ENCODE measurements at regions not wholly inside any gene's neighbourhood (a gene's known extent, or its start where the extent isn't known, plus 50 kb on each side); places are given as distances from the start of the nearest gene placed in this dataset.

DNA sequence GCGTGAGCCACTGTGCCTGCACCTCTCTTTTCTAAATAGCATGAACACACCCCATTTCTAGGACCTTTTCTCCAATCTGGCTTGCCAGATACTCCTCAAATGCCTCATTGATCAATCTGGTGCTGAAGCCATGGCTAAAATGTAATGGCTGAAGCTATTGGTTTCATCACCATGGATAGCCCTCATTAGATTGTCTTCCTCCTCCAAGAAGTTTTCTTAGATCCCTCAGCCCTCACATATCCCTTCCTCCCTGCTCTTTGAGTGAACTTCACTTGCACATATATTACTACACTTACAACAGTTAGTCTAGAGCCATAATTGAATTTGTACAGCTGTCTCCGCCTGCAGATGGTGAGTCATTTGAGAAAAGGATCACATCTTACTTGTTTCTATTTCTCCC lies 77.9 kb upstream of the TOX3 start:
- Histone ChIP-seq H3K27ac (no peak overlapping the region), H3K27me3 (no peaks in the 10 kb centered on the region), H3K9me3 (no peaks in the 10 kb centered on the region), H3K36me3 (no peaks in the 10 kb centered on the region), H3K4me3 (no peak overlapping the region), H3K4me1 (no peaks in the 10 kb centered on the region)
- intact Hi-C loops (cut with DNase I; ENCODE audit: low total_unique reads) (no loop called here), in situ Hi-C loops (cut with MboI; ENCODE audit: low pct_ligation_motif_present in 1 of 4, low pct_unique_long_range_greater_than_20kb in 1 of 4, low sequenced_read_pairs in 3 of 4) (no loop called here)
- 65 to 100% methylated on average over 2 of the region's 2 CpGs for WGBS, 2 donors (ENCODE audit: low coverage in 1 of 2)
- DNase-seq, result no peak
- TF ChIP-seq POLR2AphosphoS5 (IDR thresholded peaks at IDR 0.05) (no peak), EP300 (IDR thresholded peaks at IDR 0.05; ENCODE audit: low read depth) (no peak), POLR2A (IDR thresholded peaks at IDR 0.05) (no peak)
- TF ChIP-seq, protein P1, sequence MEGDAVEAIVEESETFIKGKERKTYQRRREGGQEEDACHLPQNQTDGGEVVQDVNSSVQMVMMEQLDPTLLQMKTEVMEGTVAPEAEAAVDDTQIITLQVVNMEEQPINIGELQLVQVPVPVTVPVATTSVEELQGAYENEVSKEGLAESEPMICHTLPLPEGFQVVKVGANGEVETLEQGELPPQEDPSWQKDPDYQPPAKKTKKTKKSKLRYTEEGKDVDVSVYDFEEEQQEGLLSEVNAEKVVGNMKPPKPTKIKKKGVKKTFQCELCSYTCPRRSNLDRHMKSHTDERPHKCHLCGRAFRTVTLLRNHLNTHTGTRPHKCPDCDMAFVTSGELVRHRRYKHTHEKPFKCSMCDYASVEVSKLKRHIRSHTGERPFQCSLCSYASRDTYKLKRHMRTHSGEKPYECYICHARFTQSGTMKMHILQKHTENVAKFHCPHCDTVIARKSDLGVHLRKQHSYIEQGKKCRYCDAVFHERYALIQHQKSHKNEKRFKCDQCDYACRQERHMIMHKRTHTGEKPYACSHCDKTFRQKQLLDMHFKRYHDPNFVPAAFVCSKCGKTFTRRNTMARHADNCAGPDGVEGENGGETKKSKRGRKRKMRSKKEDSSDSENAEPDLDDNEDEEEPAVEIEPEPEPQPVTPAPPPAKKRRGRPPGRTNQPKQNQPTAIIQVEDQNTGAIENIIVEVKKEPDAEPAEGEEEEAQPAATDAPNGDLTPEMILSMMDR (IDR thresholded peaks at IDR 0.05), result no peak

DNA sequence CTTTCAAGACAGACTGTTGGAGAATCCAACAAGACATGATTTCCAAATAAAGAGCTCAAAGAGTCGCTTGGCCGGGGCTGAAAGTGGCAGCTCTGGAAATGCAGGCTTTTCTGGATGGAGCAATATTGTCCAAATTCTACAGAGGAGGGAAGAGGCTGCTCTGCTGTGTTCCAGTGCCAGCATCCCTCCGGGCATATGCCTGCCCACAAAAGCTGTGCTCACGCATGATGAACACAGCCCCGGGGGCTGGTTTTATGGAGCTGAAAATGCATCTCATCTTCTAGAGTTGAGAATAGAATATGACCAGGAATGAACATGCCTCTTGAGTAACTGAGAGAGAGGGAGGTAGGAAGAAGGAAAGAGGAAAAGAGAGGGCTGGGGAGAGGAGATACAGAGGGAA lies 74.7 kb upstream of the TOX3 start:
- no peak overlapping the region for H3K4me3 ChIP-seq
- TF ChIP-seq POLR2AphosphoS5 (IDR thresholded peaks at IDR 0.05) (no peak), EP300 (IDR thresholded peaks at IDR 0.05; ENCODE audit: low read depth) (no peak), POLR2A (IDR thresholded peaks at IDR 0.05) (no peak)
- TF ChIP-seq, protein P1 (IDR thresholded peaks at IDR 0.05), result no peak
- no peaks in the 10 kb centered on the region for H3K36me3 ChIP-seq
- no peaks in the 10 kb centered on the region for H3K4me1 ChIP-seq
- H3K27me3 ChIP-seq, result no peaks in the 10 kb centered on the region
- WGBS, 2 donors (ENCODE audit: low coverage in 1 of 2), result 85% methylated on average over 5 of the region's 5 CpGs; no CpG with 5 or more reads in 1 of the 2 donors
- DNase-seq, result no peak
- H3K9me3 ChIP-seq, result no peaks in the 10 kb centered on the region
- intact Hi-C loops (cut with DNase I; ENCODE audit: low total_unique reads) (no loop called here), in situ Hi-C loops (cut with MboI; ENCODE audit: low pct_ligation_motif_present in 1 of 4, low pct_unique_long_range_greater_than_20kb in 1 of 4, low sequenced_read_pairs in 3 of 4) (no loop called here)
- no peak overlapping the region for H3K27ac ChIP-seq

DNA sequence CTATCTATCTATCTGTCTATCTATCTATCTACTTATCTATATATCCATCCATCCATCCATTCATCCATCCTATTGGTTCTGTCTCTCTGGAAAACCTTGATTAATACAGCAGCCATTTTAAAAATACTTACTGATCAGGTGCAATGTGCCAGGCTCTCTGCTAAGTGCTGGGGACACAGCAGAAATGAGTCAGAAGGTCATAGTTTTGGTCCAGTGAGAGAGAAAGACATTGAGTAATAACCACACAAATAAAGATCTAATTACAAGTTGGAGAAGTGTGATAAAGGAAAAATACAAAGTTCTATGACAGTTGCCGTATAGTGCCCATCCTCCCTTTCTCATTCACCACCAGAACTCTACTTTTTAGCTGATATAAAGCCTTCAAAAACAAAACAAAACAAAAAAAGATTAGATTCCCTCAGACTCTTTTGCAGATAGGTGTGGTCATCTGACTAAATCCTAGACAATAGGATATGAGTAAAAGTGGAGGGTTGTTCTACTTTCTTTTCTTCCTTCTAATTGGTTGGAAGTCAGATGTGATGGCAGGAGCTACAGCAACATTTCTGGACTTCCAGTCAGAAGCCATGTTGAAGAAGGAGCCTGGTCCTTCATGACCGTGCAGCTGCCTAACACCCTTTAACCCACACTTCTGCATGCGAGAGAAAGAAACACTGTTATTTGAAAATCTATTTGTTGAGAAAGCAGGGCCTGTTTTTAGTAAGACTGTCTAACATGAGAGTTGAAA lies 72.0 kb upstream of the TOX3 start:
- H3K36me3 ChIP-seq, result no peaks in the 10 kb centered on the region
- WGBS, 2 donors (ENCODE audit: low coverage in 1 of 2), result 79 to 86% methylated on average over 3 of the region's 3 CpGs
- intact Hi-C loops (cut with DNase I; ENCODE audit: low total_unique reads), result no loop called here

DNA sequence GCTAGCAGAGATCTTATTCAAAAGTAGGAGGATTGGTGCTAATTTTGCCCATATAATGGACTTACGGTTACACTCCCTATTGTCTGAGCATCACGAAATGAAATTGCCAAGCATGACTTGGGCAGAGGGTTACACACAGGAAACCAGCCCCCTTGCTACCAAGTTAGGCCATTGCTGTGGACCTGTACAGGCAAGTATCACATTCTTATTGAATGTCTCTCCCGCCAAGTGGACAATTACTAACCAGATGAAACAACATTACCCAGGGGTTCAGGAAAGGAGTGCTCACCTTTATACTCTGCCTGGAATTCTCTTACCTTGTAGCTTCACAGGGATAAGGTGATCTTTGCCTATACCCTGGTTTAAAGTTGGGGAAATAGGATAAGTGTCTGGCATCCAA lies 70.6 kb upstream of the TOX3 start:
- no peaks in the 10 kb centered on the region for H3K36me3 ChIP-seq
- in situ Hi-C loops (cut with MboI; ENCODE audit: low pct_ligation_motif_present in 1 of 4, low pct_unique_long_range_greater_than_20kb in 1 of 4, low sequenced_read_pairs in 3 of 4), result no loop called here
- H3K27ac ChIP-seq, result no peak overlapping the region
- no peaks in the 10 kb centered on the region for H3K27me3 ChIP-seq
- H3K9me3 ChIP-seq, result no peaks in the 10 kb centered on the region
- no peak for DNase-seq
- WGBS, 2 donors (ENCODE audit: low coverage in 1 of 2), result 62 to 67% methylated on average over 3 of the region's 3 CpGs
- intact Hi-C loops (cut with DNase I; ENCODE audit: low total_unique reads), result no loop called here
- H3K4me3 ChIP-seq, result no peak overlapping the region
- no peaks in the 10 kb centered on the region for H3K4me1 ChIP-seq
- TF ChIP-seq POLR2A (IDR thresholded peaks at IDR 0.05) (no peak), EP300 (IDR thresholded peaks at IDR 0.05; ENCODE audit: low read depth) (no peak), POLR2AphosphoS5 (IDR thresholded peaks at IDR 0.05) (no peak)
- TF ChIP-seq, protein P1 (IDR thresholded peaks at IDR 0.05), result no peak

More for the DNA sequence above, 72.0 kb upstream of the TOX3 start:
- Histone ChIP-seq H3K27me3 (no peaks in the 10 kb centered on the region), H3K9me3 (no peaks in the 10 kb centered on the region), H3K4me1 (no peaks in the 10 kb centered on the region), H3K27ac (no peak overlapping the region), H3K4me3 (no peak overlapping the region)
- in situ Hi-C loops (cut with MboI; ENCODE audit: low pct_ligation_motif_present in 1 of 4, low pct_unique_long_range_greater_than_20kb in 1 of 4, low sequenced_read_pairs in 3 of 4), result no loop called here
- DNase-seq, result no peak
- TF ChIP-seq EP300 (IDR thresholded peaks at IDR 0.05; ENCODE audit: low read depth) (no peak), POLR2AphosphoS5 (IDR thresholded peaks at IDR 0.05) (no peak), POLR2A (IDR thresholded peaks at IDR 0.05) (no peak)
- TF ChIP-seq, protein P1 (IDR thresholded peaks at IDR 0.05), result no peak

Measured in transverse colon (tissue), 4 donors.